ENCODE measurements at regions not wholly inside any gene's neighbourhood (a gene's known extent, or its start where the extent isn't known, plus 50 kb on each side); places are given as distances from the start of the nearest gene placed in this dataset.

DNA sequence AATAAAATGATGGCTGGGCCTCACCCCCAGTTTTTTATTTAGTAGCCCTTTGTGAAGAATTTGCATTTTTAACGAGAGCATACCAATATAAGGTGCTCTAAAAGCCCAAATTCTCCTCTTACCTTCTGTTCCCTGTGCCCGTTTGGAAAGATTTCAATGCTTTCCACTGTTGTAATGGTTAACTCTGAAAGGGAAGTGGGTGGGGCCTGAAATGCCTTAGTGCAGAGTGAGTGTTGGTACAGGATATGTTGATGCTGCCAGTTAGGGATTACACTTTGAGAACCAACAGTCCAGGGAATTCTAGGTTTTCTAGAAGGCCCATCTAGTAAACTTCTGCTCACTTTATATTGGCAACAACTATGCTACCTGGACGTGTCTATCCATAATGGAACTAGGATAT, 562.7 kb upstream of the NRSN1 start:
- no peak for TF ChIP-seq POLR2A (IDR thresholded peaks at IDR 0.05)
- TF ChIP-seq POLR2AphosphoS5 (IDR thresholded peaks at IDR 0.05) = no peak
